ENCODE measurements at regions not wholly inside any gene's neighbourhood (a gene's known extent, or its start where the extent isn't known, plus 50 kb on each side); places are given as distances from the start of the nearest gene placed in this dataset.
"Not testable (repeated sequence)": the region's sequence is repeated elsewhere in the genome, so short reads cannot be mapped to it uniquely, and the experiment has no call there.

DNA sequence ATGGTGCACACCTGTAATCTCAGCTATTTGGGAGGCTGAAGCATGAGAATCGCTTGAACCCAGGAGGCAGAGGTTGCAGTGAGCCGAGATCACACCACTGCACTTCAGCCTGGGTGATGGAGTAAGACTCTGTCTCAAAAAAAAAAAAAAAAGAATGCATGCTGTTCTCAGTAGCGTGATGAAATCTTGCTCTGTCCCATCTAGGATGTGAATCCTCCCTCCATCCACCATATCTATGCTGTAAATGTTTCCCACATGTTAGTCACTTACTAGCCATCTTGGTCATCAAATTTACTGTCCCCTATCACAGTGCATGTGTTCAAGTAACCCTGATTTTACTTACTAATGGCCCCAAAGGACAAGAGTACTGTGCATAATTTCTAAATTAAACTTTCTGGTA is 315.4 kb upstream of the TBX18 start:
- H3F3A ChIP-seq (ENCODE audit: insufficient read depth): peaks cover 16% of the 10 kb centered on the region
- no peaks in the 10 kb centered on the region for H3K79me2 ChIP-seq (ENCODE audit: insufficient read depth)
- no peak overlapping the region for H3K4me2 ChIP-seq (ENCODE audit: unreplicated experiment)
- TF ChIP-seq EZH2 (IDR thresholded peaks at IDR 0.05; ENCODE audit: insufficient read depth, poor library complexity, severe bottlenecking): no peak
- no peak for TF ChIP-seq EZH2phosphoT487 (IDR thresholded peaks at IDR 0.05; ENCODE audit: insufficient read depth, low read depth)
- no peak overlapping the region for H3K27ac ChIP-seq
- in situ Hi-C loops (cut with MboI): no loop called here
- peaks cover 25% of the 10 kb centered on the region for H3K4me1 ChIP-seq (ENCODE audit: insufficient read depth)
- DNase-seq: no peak
- H3K4me3 ChIP-seq: no peak overlapping the region
- H3K9ac ChIP-seq: no peak overlapping the region
- 94 to 98% methylated on average over 3 of the region's 3 CpGs for WGBS, 2 experiments (ENCODE audit: low coverage in 1 of 2, low lambda C conversion rate in 2 of 2, missing lambda C conversion rate in 2 of 2)
- 0 out of 2 replicates have a peak, but pooled peaks cover 7% of the 10 kb centered on the region for H3K27me3 ChIP-seq (replicated peaks; ENCODE audit: insufficient read depth)
- H4K20me1 ChIP-seq (ENCODE audit: insufficient read depth): no peaks in the 10 kb centered on the region
- no peaks in the 10 kb centered on the region for H3K9me3 ChIP-seq (ENCODE audit: low read depth)
- H3K9me2 ChIP-seq (ENCODE audit: insufficient read depth): no peaks in the 10 kb centered on the region
- H2AFZ ChIP-seq: no peak overlapping the region
- no peaks in the 10 kb centered on the region for H3K36me3 ChIP-seq (ENCODE audit: low read depth)

DNA sequence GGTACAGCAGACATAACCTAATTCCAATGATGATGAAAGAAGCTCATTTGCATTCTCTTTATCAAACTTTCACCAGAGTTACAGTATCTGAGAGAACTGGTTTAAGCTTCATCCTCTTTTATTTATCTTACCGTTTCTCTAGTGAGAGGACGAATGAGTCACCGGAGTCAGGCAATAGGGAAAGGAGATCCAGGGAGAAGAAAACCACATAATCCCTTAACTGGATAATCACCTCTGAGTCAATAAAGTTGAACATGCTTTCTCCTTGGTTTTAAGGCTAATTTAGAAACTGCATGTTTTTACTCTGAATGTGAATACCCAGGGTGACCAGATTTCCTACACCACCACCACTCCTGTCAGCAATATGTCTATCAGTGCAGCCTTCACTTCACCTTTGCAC is 313.7 kb upstream of the TBX18 start:
- Histone ChIP-seq H3K27ac (peak overlapping the region; percentile 57), H3K27me3 (replicated peaks; ENCODE audit: insufficient read depth) (0 out of 2 replicates have a peak, but pooled peaks cover 7% of the 10 kb centered on the region), H3K4me2 (ENCODE audit: unreplicated experiment) (peak overlapping the region; percentile 76)

DNA sequence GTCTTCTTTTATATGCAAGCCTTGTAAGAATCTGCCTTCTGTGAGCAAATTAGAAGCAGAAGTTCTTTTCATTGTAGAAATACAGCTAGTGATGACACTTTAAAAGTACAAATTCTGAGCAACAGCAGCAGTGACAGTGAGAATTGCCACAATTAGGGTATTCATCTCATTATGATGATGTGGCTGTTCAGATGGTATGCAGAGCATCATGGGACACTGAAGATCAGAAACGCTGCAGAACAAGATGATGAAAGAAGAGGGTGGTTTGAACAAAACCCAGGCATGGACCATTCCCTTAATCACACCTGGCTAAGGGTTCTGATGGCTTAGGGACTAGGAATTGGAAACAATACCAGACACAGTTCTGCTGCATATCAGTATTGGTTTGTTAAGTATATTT is 312.7 kb upstream of the TBX18 start:
- in situ Hi-C loops (cut with MboI): no loop called here
- Histone ChIP-seq H4K20me1 (ENCODE audit: insufficient read depth) (no peaks in the 10 kb centered on the region), H3K36me3 (ENCODE audit: low read depth) (no peaks in the 10 kb centered on the region), H3K27ac (peak overlapping the region; percentile 57; the same call in 1 of the 2 replicates), H3K27me3 (replicated peaks; ENCODE audit: insufficient read depth) (0 out of 2 replicates have a peak, but pooled peaks cover 6% of the 10 kb centered on the region), H3K79me2 (ENCODE audit: insufficient read depth) (no peaks in the 10 kb centered on the region), H3K9me3 (ENCODE audit: low read depth) (no peaks in the 10 kb centered on the region), H3K4me3 (no peak overlapping the region), H3F3A (ENCODE audit: insufficient read depth) (peaks cover 16% of the 10 kb centered on the region), H2AFZ (peak overlapping the region; percentile 37; the same call in 1 of the 2 replicates), H3K9ac (peak overlapping the region; percentile 40; the same call in 1 of the 2 replicates), H3K4me2 (ENCODE audit: unreplicated experiment) (peak overlapping the region; percentile 76), H3K9me2 (ENCODE audit: insufficient read depth) (no peaks in the 10 kb centered on the region), H3K4me1 (ENCODE audit: insufficient read depth) (peaks cover 25% of the 10 kb centered on the region)
- DNase-seq: peak; percentile 26
- WGBS, 2 experiments (ENCODE audit: low coverage in 1 of 2, low lambda C conversion rate in 2 of 2, missing lambda C conversion rate in 2 of 2): 8 to 9% methylated on average over 1 of the region's 1 CpG
- no peak for TF ChIP-seq EZH2 (IDR thresholded peaks at IDR 0.05; ENCODE audit: insufficient read depth, poor library complexity, severe bottlenecking)
- TF ChIP-seq EZH2phosphoT487 (IDR thresholded peaks at IDR 0.05; ENCODE audit: insufficient read depth, low read depth): no peak

More for the DNA sequence above, 313.7 kb upstream of the TBX18 start:
- WGBS, 2 experiments (ENCODE audit: low coverage in 1 of 2, low lambda C conversion rate in 2 of 2, missing lambda C conversion rate in 2 of 2): 2% methylated on average over 3 of the region's 3 CpGs
- Histone ChIP-seq H4K20me1 (ENCODE audit: insufficient read depth) (no peaks in the 10 kb centered on the region), H3K36me3 (ENCODE audit: low read depth) (no peaks in the 10 kb centered on the region), H3K4me1 (ENCODE audit: insufficient read depth) (peaks cover 25% of the 10 kb centered on the region), H3K9ac (peak overlapping the region; percentile 40; the same call in 1 of the 2 replicates), H3K4me3 (peak overlapping the region; percentile 39; the same call in 1 of the 2 replicates), H2AFZ (peak overlapping the region; percentile 11; the same call in 1 of the 2 replicates), H3K9me2 (ENCODE audit: insufficient read depth) (no peaks in the 10 kb centered on the region), H3F3A (ENCODE audit: insufficient read depth) (peaks cover 16% of the 10 kb centered on the region), H3K79me2 (ENCODE audit: insufficient read depth) (no peaks in the 10 kb centered on the region), H3K9me3 (ENCODE audit: low read depth) (no peaks in the 10 kb centered on the region)
- TF ChIP-seq EZH2phosphoT487 (IDR thresholded peaks at IDR 0.05; ENCODE audit: insufficient read depth, low read depth): 0 out of 2 replicates have a peak, but pooled peaks have one; percentile 61
- TF ChIP-seq EZH2 (IDR thresholded peaks at IDR 0.05; ENCODE audit: insufficient read depth, poor library complexity, severe bottlenecking): no peak
- peak; percentile 96 for DNase-seq
- in situ Hi-C loops (cut with MboI): no loop called here

DNA sequence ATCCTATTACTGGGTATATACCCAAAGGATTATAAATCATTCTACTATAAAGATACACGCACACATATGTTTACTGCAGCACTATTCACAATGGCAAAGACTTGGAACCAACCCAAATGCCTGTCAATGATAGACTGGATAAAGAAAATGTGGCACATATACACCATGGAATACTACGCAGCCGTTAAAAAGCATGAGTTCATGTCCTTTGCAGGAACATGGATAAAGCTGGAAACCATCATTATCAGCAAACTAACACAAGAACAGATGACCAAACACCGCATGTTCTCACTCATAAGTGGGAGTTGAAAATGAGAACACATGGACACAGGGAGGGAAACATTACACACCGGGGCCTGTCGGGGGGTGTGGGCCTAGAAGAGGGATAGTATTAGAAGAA is 307.4 kb upstream of the TBX18 start:
- H4K20me1 ChIP-seq (ENCODE audit: insufficient read depth); H3K4me2 ChIP-seq (ENCODE audit: unreplicated experiment); H3K27ac ChIP-seq; H3K79me2 ChIP-seq (ENCODE audit: insufficient read depth); H3K27me3 ChIP-seq (replicated peaks; ENCODE audit: insufficient read depth); H3K9me3 ChIP-seq (ENCODE audit: low read depth); H3F3A ChIP-seq (ENCODE audit: insufficient read depth); H3K4me3 ChIP-seq; H3K9me2 ChIP-seq (ENCODE audit: insufficient read depth); H3K4me1 ChIP-seq (ENCODE audit: insufficient read depth); H3K9ac ChIP-seq; H2AFZ ChIP-seq; in situ Hi-C loops (cut with MboI); DNase-seq; H3K36me3 ChIP-seq (ENCODE audit: low read depth): not testable (repeated sequence)
- 90 to 100% methylated on average over 6 of the region's 6 CpGs for WGBS, 2 experiments (ENCODE audit: low coverage in 1 of 2, low lambda C conversion rate in 2 of 2, missing lambda C conversion rate in 2 of 2)

DNA sequence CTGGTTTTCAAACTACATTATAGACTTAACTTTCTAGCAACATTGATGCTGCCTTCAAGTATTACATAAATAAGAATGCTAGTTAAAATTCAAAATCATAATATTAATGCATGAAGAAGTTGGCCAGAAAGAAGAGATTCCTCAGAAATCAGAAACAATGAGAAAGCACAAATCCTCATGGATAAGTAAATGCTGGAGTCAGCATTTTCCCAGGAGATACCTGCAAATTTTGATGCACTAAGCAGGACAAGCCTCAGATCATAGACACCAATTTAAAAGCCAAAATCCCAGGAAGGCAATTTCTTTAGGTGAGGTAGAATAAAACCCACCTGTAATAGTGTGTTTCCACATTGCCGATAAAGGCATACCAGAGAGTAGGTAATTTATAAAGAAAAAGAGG is 305.2 kb upstream of the TBX18 start:
- TF ChIP-seq EZH2 (IDR thresholded peaks at IDR 0.05; ENCODE audit: insufficient read depth, poor library complexity, severe bottlenecking) (no peak), EZH2phosphoT487 (IDR thresholded peaks at IDR 0.05; ENCODE audit: insufficient read depth, low read depth) (no peak)
- Histone ChIP-seq H3K9ac (no peak overlapping the region), H2AFZ (no peak overlapping the region), H3K27me3 (replicated peaks; ENCODE audit: insufficient read depth) (no peaks in the 10 kb centered on the region), H3K4me1 (ENCODE audit: insufficient read depth) (peaks cover 12% of the 10 kb centered on the region), H3K4me3 (no peak overlapping the region), H3K4me2 (ENCODE audit: unreplicated experiment) (no peak overlapping the region), H3F3A (ENCODE audit: insufficient read depth) (no peaks in the 10 kb centered on the region), H3K9me2 (ENCODE audit: insufficient read depth) (no peaks in the 10 kb centered on the region), H3K9me3 (ENCODE audit: low read depth) (no peaks in the 10 kb centered on the region), H3K36me3 (ENCODE audit: low read depth) (no peaks in the 10 kb centered on the region), H3K27ac (no peak overlapping the region), H4K20me1 (ENCODE audit: insufficient read depth) (no peaks in the 10 kb centered on the region), H3K79me2 (ENCODE audit: insufficient read depth) (no peaks in the 10 kb centered on the region)
- WGBS, 2 experiments (ENCODE audit: low coverage in 1 of 2, low lambda C conversion rate in 2 of 2, missing lambda C conversion rate in 2 of 2): 92 to 96% methylated on average over 1 of the region's 1 CpG
- in situ Hi-C loops (cut with MboI): no loop called here
- no peak for DNase-seq
